Esophagus muscularis mucosa (tissue), 4 donors: ENCODE measurements at regions not wholly inside any gene's neighbourhood (a gene's known extent, or its start where the extent isn't known, plus 50 kb on each side); places are given as distances from the start of the nearest gene placed in this dataset.

Source experiments
- DNase-seq: peaks from one replicate; pipeline ENCODE4 v3.0.0-alpha.2; 2017; ENCODE audit errors: extremely low spot score
- H3K27ac ChIP-seq, 4 donors: fragments of 200-600 bp; sonication (generic); replicated peaks in 1 of 4; 1 replicate in 3 of 4; 2 replicates in 1 of 4; pipeline ENCODE4 v1.5.1; 2016 to 2019; ENCODE audit warnings: mild to moderate bottlenecking in 1 of 4
- H3K27me3 ChIP-seq, 4 donors: fragments of 200-600 bp; sonication (generic); one replicate each; pipeline versions ENCODE4 v1.5.1 to v1.6.0; 2016 to 2019
- H3K36me3 ChIP-seq, 4 donors: fragments of 200-600 bp; sonication (generic); one replicate each; pipeline ENCODE4 v1.5.1; 2016 to 2019
- H3K4me1 ChIP-seq, 4 donors: fragments of 200-600 bp; sonication (generic); one replicate each; pipeline ENCODE4 v1.5.1; 2016 to 2019
- H3K4me3 ChIP-seq, 4 donors: fragments of 200-600 bp; sonication (generic); 1 replicate in 2 of 4; 2 replicates in 2 of 4; pipeline ENCODE4 v1.5.1; 2016 to 2019; ENCODE audit warnings: mild to moderate bottlenecking in 4 of 4, moderate library complexity in 1 of 4
- H3K9me3 ChIP-seq, 4 donors: fragments of 200-600 bp; sonication (generic); 1 replicate in 3 of 4; 2 replicates in 1 of 4; pipeline ENCODE4 v1.5.1; 2016 to 2019
- CTCF ChIP-seq, 3 experiments: fragments of 200-600 bp in 2 of 3; fragments of 450-650 bp in 1 of 3; sonication (generic) in 2 of 3; IDR thresholded peaks; one replicate each; pipeline ENCODE4 v1.5.1; 2017 to 2019; ENCODE audit warnings: antibody characterized with exemption in 3 of 3, mild to moderate bottlenecking in 2 of 3, moderate library complexity in 1 of 3
- EP300 ChIP-seq: sonication (generic); formaldehyde crosslinking; IDR thresholded peaks from one replicate; pipeline ENCODE4 v1.6.1; 2017; ENCODE audit warnings: antibody characterized with exemption
- POLR2A ChIP-seq: fragments of 450-650 bp; IDR thresholded peaks from one replicate; pipeline ENCODE4 v1.6.1; 2017; ENCODE audit warnings: antibody characterized with exemption, moderate library complexity, mild to moderate bottlenecking, low read depth
- POLR2AphosphoS5 ChIP-seq, 2 donors: sonication (generic); formaldehyde crosslinking; IDR thresholded peaks; one replicate each; pipeline ENCODE4 v1.6.1; 2017; ENCODE audit warnings: antibody characterized with exemption in 2 of 2
- WGBS: methylation state at CpG from one replicate; pipeline ENCODE4 v1.1.5; 2018; 5-methylcytosine and 5-hydroxymethylcytosine counted together
- intact Hi-C: fragments of 100-400 bp; cut with DNase I; formaldehyde crosslinking; loops from one replicate; pipeline ENCODE4 v1.15.1; 2023

- no peak overlapping the region for H3K4me3 ChIP-seq
- WGBS, result 78% methylated on average over 1 of the region's 1 CpG
- H3K4me1 ChIP-seq, result no peaks in the 10 kb centered on the region
- H3K9me3 ChIP-seq, result no peaks in the 10 kb centered on the region
- DNase-seq, result no peak
- no peaks in the 10 kb centered on the region for H3K36me3 ChIP-seq
- intact Hi-C loops, result no loop called here
- TF ChIP-seq POLR2A (no peak), EP300 (no peak), CTCF (IDR thresholded peaks at IDR 0.05) (no peak), POLR2AphosphoS5 (IDR thresholded peaks at IDR 0.05) (no peak)
- H3K27ac ChIP-seq, result no peak overlapping the region
- no peaks in the 10 kb centered on the region for H3K27me3 ChIP-seq
Measured at GRCh38 chr2:157158111-157158510, 99.4 kb upstream of the GALNT5 start.

- TF ChIP-seq POLR2AphosphoS5 (IDR thresholded peaks at IDR 0.05) (no peak), POLR2A (no peak), CTCF (IDR thresholded peaks at IDR 0.05) (no peak), EP300 (no peak)
- H3K4me1 ChIP-seq, result no peaks in the 10 kb centered on the region
- no peaks in the 10 kb centered on the region for H3K36me3 ChIP-seq
- intact Hi-C loops, result no loop called here
- H3K9me3 ChIP-seq, result no peaks in the 10 kb centered on the region
- H3K27me3 ChIP-seq, result no peaks in the 10 kb centered on the region
- H3K27ac ChIP-seq, result no peak overlapping the region
- no peak for DNase-seq
- 86% methylated on average over 5 of the region's 5 CpGs for WGBS
- H3K4me3 ChIP-seq, result no peak overlapping the region
Measured at GRCh38 chr2:157159221-157159934, 98.1 kb upstream of the GALNT5 start.

GRCh38 chr2:157160111-157160510 lies 97.4 kb upstream of the GALNT5 start:
- DNase-seq, result no peak
- Histone ChIP-seq H3K27ac (no peak overlapping the region), H3K4me1 (no peaks in the 10 kb centered on the region), H3K36me3 (no peaks in the 10 kb centered on the region), H3K4me3 (no peak overlapping the region), H3K9me3 (peaks cover 0 to 6% (median 0%) of the 10 kb centered on the region in 4 donors), H3K27me3 (no peaks in the 10 kb centered on the region)
- WGBS, result 39% methylated on average over 3 of the region's 3 CpGs
- intact Hi-C loops, result no loop called here
- TF ChIP-seq EP300 (no peak), POLR2A (no peak), POLR2AphosphoS5 (IDR thresholded peaks at IDR 0.05) (no peak), CTCF (IDR thresholded peaks at IDR 0.05) (no peak)

GRCh38 chr2:157164370-157164769 lies 93.1 kb upstream of the GALNT5 start:
- WGBS, result 90% methylated on average over 5 of the region's 5 CpGs
- DNase-seq, result no peak
- H3K36me3 ChIP-seq, result no peaks in the 10 kb centered on the region
- no peaks in the 10 kb centered on the region for H3K4me1 ChIP-seq
- intact Hi-C loops, result no loop called here
- no peak overlapping the region for H3K4me3 ChIP-seq
- TF ChIP-seq POLR2AphosphoS5 (IDR thresholded peaks at IDR 0.05), result no peak
- TF ChIP-seq POLR2A, result no peak
- TF ChIP-seq CTCF (IDR thresholded peaks at IDR 0.05), result no peak
- TF ChIP-seq EP300, result no peak
- no peak overlapping the region for H3K27ac ChIP-seq
- H3K27me3 ChIP-seq, result no peaks in the 10 kb centered on the region
- H3K9me3 ChIP-seq, result peaks cover 0 to 7% (median 0%) of the 10 kb centered on the region in 4 donors

- Histone ChIP-seq H3K27ac (no peak overlapping the region), H3K36me3 (no peaks in the 10 kb centered on the region), H3K4me1 (no peaks in the 10 kb centered on the region), H3K9me3 (peaks cover 0 to 7% (median 0%) of the 10 kb centered on the region in 4 donors), H3K4me3 (no peak overlapping the region), H3K27me3 (no peaks in the 10 kb centered on the region)
- no peak for DNase-seq
- intact Hi-C loops, result no loop called here
- WGBS, result 100% methylated on average over 1 of the region's 1 CpG
- TF ChIP-seq POLR2A (no peak), CTCF (IDR thresholded peaks at IDR 0.05) (no peak), EP300 (no peak), POLR2AphosphoS5 (IDR thresholded peaks at IDR 0.05) (no peak)
Measured at GRCh38 chr2:157164891-157165290, 92.6 kb upstream of the GALNT5 start.
